AG04450 (cell line): ENCODE measurements at regions not wholly inside any gene's neighbourhood (a gene's known extent, or its start where the extent isn't known, plus 50 kb on each side); places are given as distances from the start of the nearest gene placed in this dataset.
"Not testable (repeated sequence)": the region's sequence is repeated elsewhere in the genome, so short reads cannot be mapped to it uniquely, and the experiment has no call there.

Source experiments
- CTCF ChIA-PET: fragments of 300-600, 350-600 bp; formaldehyde crosslinking; extraction: SDS; loops from one replicate; lab custom pipeline; 2022; ENCODE audit warnings: antibody characterized with exemption, inconsistent platforms; lab: Charles Lee
- POLR2A ChIA-PET: fragments of 350-600 bp; formaldehyde crosslinking; extraction: SDS; loops from one replicate; lab custom pipeline; 2021; ENCODE audit warnings: antibody characterized with exemption, inconsistent platforms; lab: Yijun Ruan, JAX
- DNase-seq: peaks from one replicate; pipeline ENCODE4 v3.0.0-alpha.2; 2011; ENCODE audit warnings: low read depth, low spot score
- H3K27ac ChIP-seq: one replicate; pipeline ENCODE4 v1.5.1; 2012; ENCODE audit warnings: low read depth, low read length, control low read depth
- H3K27me3 ChIP-seq: one replicate; pipeline ENCODE4 v1.6.0; 2012; ENCODE audit warnings: low read length; ENCODE audit not compliant: control insufficient read depth, insufficient read depth
- H3K4me3 ChIP-seq: 2 replicates; pipeline ENCODE4 v1.5.1; 2011; ENCODE audit warnings: mild to moderate bottlenecking, low read depth, low read length, control low read depth
- H3K9me3 ChIP-seq: 2 replicates; pipeline ENCODE4 v1.5.1; 2012; ENCODE audit warnings: low read length; ENCODE audit not compliant: control insufficient read depth, insufficient read depth
- TF ChIP-seq, protein P1 (sequence below): IDR thresholded peaks from 2 replicates; pipeline ENCODE4 v1.5.1; 2011; ENCODE audit warnings: low read depth, low read length, control low read depth, inconsistent platforms

DNA sequence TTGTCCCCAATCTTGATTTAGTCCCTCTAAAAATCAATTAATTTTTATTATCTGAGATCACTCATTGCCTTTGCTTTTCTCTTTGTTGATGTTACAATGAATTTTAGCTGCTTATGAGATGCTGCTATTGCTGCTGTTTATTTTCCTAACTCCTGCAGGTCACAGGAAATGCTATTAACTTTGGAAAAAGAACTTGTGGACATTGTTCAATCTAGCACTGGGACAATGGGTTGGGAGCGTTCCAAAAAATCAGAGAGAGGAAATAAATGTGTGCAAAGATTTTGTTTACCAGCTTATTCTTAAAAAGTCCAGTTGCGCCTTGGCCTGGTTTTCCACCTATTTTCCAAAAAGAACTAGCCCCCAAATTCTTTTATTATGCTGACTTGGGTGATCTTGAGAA is 268.3 kb downstream of the PTH2R start:
- H3K27me3 ChIP-seq: no peaks in the 10 kb centered on the region
- CTCF ChIA-PET: no interaction called here
- H3K9me3 ChIP-seq: no peaks in the 10 kb centered on the region; the same call in 1 of the 2 replicates
- no peak overlapping the region for H3K4me3 ChIP-seq
- DNase-seq: no peak
- TF ChIP-seq, protein P1, sequence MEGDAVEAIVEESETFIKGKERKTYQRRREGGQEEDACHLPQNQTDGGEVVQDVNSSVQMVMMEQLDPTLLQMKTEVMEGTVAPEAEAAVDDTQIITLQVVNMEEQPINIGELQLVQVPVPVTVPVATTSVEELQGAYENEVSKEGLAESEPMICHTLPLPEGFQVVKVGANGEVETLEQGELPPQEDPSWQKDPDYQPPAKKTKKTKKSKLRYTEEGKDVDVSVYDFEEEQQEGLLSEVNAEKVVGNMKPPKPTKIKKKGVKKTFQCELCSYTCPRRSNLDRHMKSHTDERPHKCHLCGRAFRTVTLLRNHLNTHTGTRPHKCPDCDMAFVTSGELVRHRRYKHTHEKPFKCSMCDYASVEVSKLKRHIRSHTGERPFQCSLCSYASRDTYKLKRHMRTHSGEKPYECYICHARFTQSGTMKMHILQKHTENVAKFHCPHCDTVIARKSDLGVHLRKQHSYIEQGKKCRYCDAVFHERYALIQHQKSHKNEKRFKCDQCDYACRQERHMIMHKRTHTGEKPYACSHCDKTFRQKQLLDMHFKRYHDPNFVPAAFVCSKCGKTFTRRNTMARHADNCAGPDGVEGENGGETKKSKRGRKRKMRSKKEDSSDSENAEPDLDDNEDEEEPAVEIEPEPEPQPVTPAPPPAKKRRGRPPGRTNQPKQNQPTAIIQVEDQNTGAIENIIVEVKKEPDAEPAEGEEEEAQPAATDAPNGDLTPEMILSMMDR: no peak
- POLR2A ChIA-PET: no interaction called here
- no peak overlapping the region for H3K27ac ChIP-seq

DNA sequence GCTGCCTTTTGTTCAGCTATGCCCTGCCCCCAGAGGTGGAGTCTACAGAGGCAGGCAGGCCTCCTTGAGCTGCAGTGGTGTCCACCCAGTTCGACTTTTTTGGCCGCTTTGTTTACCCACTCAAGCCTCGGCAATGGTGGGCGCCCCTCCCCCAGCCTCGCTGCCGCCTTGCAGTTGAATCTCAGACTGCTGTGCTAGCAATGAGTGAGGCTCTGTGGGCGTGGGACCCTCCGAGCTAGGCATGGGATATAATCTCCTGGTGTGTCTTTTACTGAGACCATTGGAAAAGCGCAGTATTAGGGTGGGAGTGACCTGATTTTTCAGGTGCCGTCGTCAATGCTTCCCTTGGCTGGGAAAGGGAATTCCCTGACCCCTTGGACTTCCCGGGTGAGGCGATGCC is 279.3 kb downstream of the PTH2R start:
- H3K27ac ChIP-seq, H3K9me3 ChIP-seq, H3K27me3 ChIP-seq, DNase-seq, POLR2A ChIA-PET, H3K4me3 ChIP-seq, CTCF ChIA-PET: not testable (repeated sequence)

DNA sequence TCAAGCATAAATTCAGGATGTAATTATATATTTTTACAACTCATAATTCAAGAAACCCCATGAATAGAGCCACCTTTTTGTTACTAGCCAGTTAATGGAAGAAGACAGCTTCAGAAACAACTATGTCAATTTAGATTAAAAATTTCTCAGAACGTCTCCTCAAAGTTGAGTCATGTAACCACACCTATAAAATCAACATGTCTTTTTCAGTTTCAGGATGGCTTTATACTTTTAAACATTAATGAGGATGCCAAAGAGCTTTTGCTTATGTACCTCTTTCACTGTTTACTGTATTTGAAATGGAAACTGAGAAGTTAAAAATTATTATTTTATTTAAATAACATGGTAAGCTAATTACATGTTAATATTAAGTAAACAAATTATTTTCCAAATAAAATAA is 280.1 kb downstream of the PTH2R start:
- CTCF ChIA-PET: no interaction called here
- POLR2A ChIA-PET: no interaction called here
- TF ChIP-seq, protein P1: no peak

DNA sequence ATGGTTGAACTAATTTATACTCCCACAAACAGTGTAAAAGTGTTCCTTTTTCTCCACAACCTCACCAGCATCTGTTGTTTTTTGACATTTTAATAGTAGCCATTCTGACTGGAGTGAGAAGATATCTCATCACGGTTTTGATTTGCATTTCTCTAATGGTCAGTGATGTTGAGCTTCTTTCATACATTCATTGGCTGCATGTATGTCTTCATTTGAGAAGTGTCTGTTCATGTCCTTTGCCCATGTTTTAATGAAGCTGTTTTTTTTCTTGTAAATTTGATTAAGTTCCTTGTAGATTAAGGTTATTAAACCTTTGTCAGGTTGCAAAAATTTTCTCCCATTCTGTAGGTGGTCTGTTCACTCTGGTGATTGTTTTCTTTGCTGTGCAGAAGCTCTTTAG is 281.1 kb downstream of the PTH2R start:
- H3K27ac ChIP-seq, CTCF ChIA-PET, H3K4me3 ChIP-seq, POLR2A ChIA-PET, DNase-seq, H3K9me3 ChIP-seq, H3K27me3 ChIP-seq: not testable (repeated sequence)

More for the DNA sequence above, 280.1 kb downstream of the PTH2R start:
- H3K27me3 ChIP-seq: no peaks in the 10 kb centered on the region
- H3K27ac ChIP-seq: no peak overlapping the region
- peaks cover 6% of the 10 kb centered on the region for H3K9me3 ChIP-seq
- no peak overlapping the region for H3K4me3 ChIP-seq
- DNase-seq: no peak

DNA sequence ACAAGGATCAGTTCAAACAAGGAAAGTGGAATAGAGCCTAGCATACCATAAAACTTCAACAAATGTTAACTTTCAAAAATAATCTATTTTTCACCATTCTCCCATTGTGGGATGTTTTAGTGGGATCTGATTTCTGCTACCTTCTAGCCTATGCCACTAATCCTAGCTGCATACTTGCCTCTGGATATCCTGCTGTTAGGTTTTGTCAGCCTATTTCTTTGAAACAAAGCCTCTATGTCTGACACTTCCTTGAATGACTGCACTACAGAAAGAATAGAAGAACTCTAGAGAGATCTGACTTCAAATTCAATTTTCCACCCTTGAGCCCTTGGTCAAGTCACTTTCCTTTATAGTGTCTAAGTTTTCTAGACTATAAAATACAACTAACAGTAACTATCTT is 291.5 kb downstream of the PTH2R start:
- TF ChIP-seq, protein P1: no peak
- CTCF ChIA-PET: no interaction called here
- no peak overlapping the region for H3K27ac ChIP-seq
- no peaks in the 10 kb centered on the region for H3K27me3 ChIP-seq
- H3K4me3 ChIP-seq: no peak overlapping the region
- H3K9me3 ChIP-seq: peaks cover 4% of the 10 kb centered on the region; the same call in 1 of the 2 replicates
- POLR2A ChIA-PET: no interaction called here
- no peak for DNase-seq

DNA sequence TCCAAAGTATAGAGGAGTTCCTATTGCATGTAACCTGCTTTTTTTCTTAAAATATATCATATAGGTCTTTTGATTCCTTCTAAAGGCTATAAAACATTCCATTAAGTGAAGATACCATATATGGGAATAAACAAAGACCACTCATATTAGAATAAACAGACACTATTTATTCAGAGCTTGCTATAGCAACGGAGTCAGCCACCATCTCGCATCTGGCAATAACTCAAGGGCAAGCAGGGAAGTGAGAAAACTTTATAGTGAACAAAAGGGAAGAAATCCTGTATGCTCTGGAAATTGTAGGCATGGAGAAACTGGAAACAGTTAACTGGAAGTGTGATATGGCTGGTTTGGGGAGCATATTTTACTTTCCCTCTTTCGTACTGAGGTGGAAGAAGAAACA is 301.9 kb downstream of the PTH2R start:
- DNase-seq: no peak
- CTCF ChIA-PET: no interaction called here
- H3K27me3 ChIP-seq: no peaks in the 10 kb centered on the region
- TF ChIP-seq, protein P1: no peak
- POLR2A ChIA-PET: no interaction called here
- H3K4me3 ChIP-seq: no peak overlapping the region
- H3K27ac ChIP-seq: no peak overlapping the region
- no peaks in the 10 kb centered on the region for H3K9me3 ChIP-seq
